A549 (cell line): ENCODE measurements at regions not wholly inside any gene's neighbourhood (a gene's known extent, or its start where the extent isn't known, plus 50 kb on each side); places are given as distances from the start of the nearest gene placed in this dataset.

Experiments used
- ATAC-seq, 2 experiments: fragments of 200-7000 bp in 1 of 2; fragments of >200 bp in 1 of 2; cut with Nextera tagmentation in 1 of 2; cut with Tn5 transposase in 1 of 2; 3 replicates each; pipeline versions ENCODE4 v1.8.0 to v1.9.1; 2018 to 2020; ENCODE audit warnings: mild to moderate bottlenecking in 1 of 2, moderate library complexity in 1 of 2
- CTCF ChIA-PET: fragments of 300-600 bp; sonication (Branson Sonifier 250); formaldehyde crosslinking; extraction: SDS; loops from one replicate; lab custom pipeline; 2021; ENCODE audit warnings: antibody characterized with exemption, inconsistent platforms; lab: Yijun Ruan, JAX
- POLR2A ChIA-PET: fragments of 350-600 bp; formaldehyde crosslinking; extraction: SDS; loops from one replicate; lab custom pipeline; 2021; ENCODE audit warnings: antibody characterized with exemption, inconsistent platforms; lab: Yijun Ruan, JAX
- DNase-seq, 2 experiments: peaks; one replicate each; pipeline versions ENCODE4 v3.0.0 to v3.0.0-alpha.2; 2011 to 2016; ENCODE audit warnings: low read depth in 1 of 2, low spot score in 1 of 2
- FAIRE-seq: peaks from 2 replicates; lab custom pipeline; 2011; peaks lifted over from hg19 to GRCh38; lab: Jason Lieb, UNC
- H3K27ac ChIP-seq, 2 experiments: fragments of >200 bp; sonication (Bioruptor Twin); formaldehyde crosslinking; 3 replicates each; pipeline ENCODE4 v1.5.1; 2016 to 2017
- H3K4me1 ChIP-seq: fragments of >200 bp; sonication (Bioruptor Twin); formaldehyde crosslinking; 3 replicates; pipeline ENCODE4 v1.6.1; 2016
- H3K4me2 ChIP-seq: fragments of >200 bp; sonication (Bioruptor Twin); formaldehyde crosslinking; 3 replicates; pipeline ENCODE4 v1.6.1; 2016
- H3K4me3 ChIP-seq: fragments of >200 bp; sonication (Bioruptor Twin); formaldehyde crosslinking; 3 replicates; pipeline ENCODE4 v1.5.1; 2016
- H3K9me3 ChIP-seq: fragments of >200 bp; sonication (Bioruptor Twin); formaldehyde crosslinking; 3 replicates; pipeline ENCODE4 v1.6.1; 2016
- ATOH8 ChIP-seq: fragments of 250-450 bp; sonication (Bioruptor Pico); IDR thresholded peaks from 2 replicates; pipeline ENCODE4 v1.5.0; 2020; ENCODE audit warnings: low read depth, mild to moderate bottlenecking, moderate library complexity
- CHD4 ChIP-seq: fragments of 200-600 bp; sonication (generic); IDR thresholded peaks from 2 replicates; pipeline ENCODE4 v1.6.1; 2016; ENCODE audit warnings: antibody characterized with exemption, mild to moderate bottlenecking, borderline replicate concordance
- EHF ChIP-seq: fragments of 250-450 bp; sonication (Bioruptor Pico); IDR thresholded peaks from 2 replicates; pipeline ENCODE4 v1.5.0; 2020; ENCODE audit warnings: mild to moderate bottlenecking
- EP300 ChIP-seq, 2 experiments: fragments of >200 bp; sonication (Bioruptor Twin); formaldehyde crosslinking; IDR thresholded peaks; 2 replicates in 1 of 2; 3 replicates in 1 of 2; pipeline ENCODE4 v1.6.1; 2016 to 2017
- HMGXB4 ChIP-seq: fragments of 250-450 bp; sonication (Bioruptor Pico); IDR thresholded peaks from 2 replicates; pipeline ENCODE4 v1.5.0; 2021; ENCODE audit warnings: mild to moderate bottlenecking, moderate library complexity, borderline replicate concordance
- HOXA7 ChIP-seq: fragments of 250-450 bp; sonication (Bioruptor Pico); IDR thresholded peaks from 2 replicates; pipeline ENCODE4 v1.5.0; 2020; ENCODE audit warnings: mild to moderate bottlenecking, moderate library complexity
- MAFK ChIP-seq: fragments of 450-650 bp; IDR thresholded peaks from 2 replicates; pipeline ENCODE4 v1.6.1; 2014; ENCODE audit not compliant: partially characterized antibody
- NFE2L2 ChIP-seq: fragments of 150-350 bp; conservative IDR thresholded peaks from 2 replicates; pipeline ENCODE4 v1.6.1; 2014; ENCODE audit warnings: low read length
- RAD21 ChIP-seq, 2 experiments: fragments of >200 bp in 1 of 2; sonication (Bioruptor Twin) in 1 of 2; formaldehyde crosslinking in 1 of 2; IDR thresholded peaks in 1 of 2; conservative IDR thresholded peaks in 1 of 2; 2 replicates in 1 of 2; 3 replicates in 1 of 2; pipeline ENCODE4 v1.6.1; 2012 to 2018; ENCODE audit warnings: inconsistent platforms in 1 of 2
- RARB ChIP-seq: fragments of 250-450 bp; sonication (Bioruptor Pico); IDR thresholded peaks from 2 replicates; pipeline ENCODE4 v1.8.0; 2021; ENCODE audit warnings: mild to moderate bottlenecking, moderate library complexity
- TP53 ChIP-seq: fragments of 250-450 bp; sonication (Bioruptor Pico); IDR thresholded peaks from 2 replicates; pipeline ENCODE4 v1.5.0; 2021; ENCODE audit warnings: mild to moderate bottlenecking, moderate library complexity
- USF2 ChIP-seq: fragments of 450-650 bp; IDR thresholded peaks from 2 replicates; pipeline ENCODE4 v1.6.1; 2014; ENCODE audit warnings: antibody characterized with exemption
- ZNF302 ChIP-seq: fragments of 250-450 bp; sonication (Bioruptor Pico); IDR thresholded peaks from 2 replicates; pipeline ENCODE4 v1.9.0; 2021; ENCODE audit warnings: inconsistent platforms, mild to moderate bottlenecking, moderate library complexity
- WGBS: methylation state at CpG from one replicate; pipeline ENCODE4 v1.1.6; 2017; ENCODE audit errors: missing lambda C conversion rate; 5-methylcytosine and 5-hydroxymethylcytosine counted together

- TF ChIP-seq HMGXB4 (no peak), CHD4 (no peak), TP53 (no peak), HOXA7 (no peak), USF2 (no peak)
Measured at GRCh38 chr9:80097476-80097875, 525.7 kb downstream of the TLE4 start (continued).

GRCh38 chr9:80094176-80094771, 522.5 kb downstream of the TLE4 start:
- H3K9me3 ChIP-seq, result no peaks in the 10 kb centered on the region
- ATAC-seq, result no peak
- 30% methylated on average over 1 of the region's 1 CpG for WGBS
- H3K4me1 ChIP-seq, result no peaks in the 10 kb centered on the region
- TF ChIP-seq EHF (CRISPR knock-in tag) (no peak), ATOH8 (no peak), ZNF302 (no peak)
- TF ChIP-seq, all 56 proteins: peak for 0
- Histone ChIP-seq H3K4me3 (no peak overlapping the region), H3K27ac (no peak overlapping the region), H3K4me2 (no peak overlapping the region)
- DNase-seq (no peak), FAIRE-seq (no peak)
- POLR2A ChIA-PET, result no interaction called here
- CTCF ChIA-PET, result no interaction called here

- POLR2A ChIA-PET, result no interaction called here
- H3K4me2 ChIP-seq, result no peak overlapping the region
- H3K9me3 ChIP-seq, result no peaks in the 10 kb centered on the region
- H3K4me3 ChIP-seq, result no peak overlapping the region
- ATAC-seq (no peak), DNase-seq (no peak), FAIRE-seq (no peak)
- H3K27ac ChIP-seq, result no peak overlapping the region
- TF ChIP-seq EP300 (IDR thresholded peaks at IDR 0.05) (no peak), ATOH8 (no peak), USF2 (no peak), RAD21 (conservative IDR thresholded peaks at IDR 0.05 in 1 of 2, IDR thresholded peaks at IDR 0.05 in 1 of 2) (no peak)
- H3K4me1 ChIP-seq, result no peaks in the 10 kb centered on the region
- 4% methylated on average over 1 of the region's 1 CpG for WGBS
- CTCF ChIA-PET, result no interaction called here
Measured at GRCh38 chr9:80093695-80094094, 521.9 kb downstream of the TLE4 start.

GRCh38 chr9:80091526-80091925, 519.8 kb downstream of the TLE4 start:
- H3K4me3 ChIP-seq, result no peak overlapping the region

More at GRCh38 chr9:80091526-80091925, 519.8 kb downstream of the TLE4 start:
- no peak for TF ChIP-seq RARB (CRISPR knock-in tag)
- TF ChIP-seq MAFK, result peak; percentile 94
- peak; percentile 91 for TF ChIP-seq NFE2L2
- H3K27ac ChIP-seq, result no peak overlapping the region
- 7% methylated on average over 4 of the region's 4 CpGs for WGBS
- CTCF ChIA-PET, result no interaction called here
- POLR2A ChIA-PET, result no interaction called here
- ATAC-seq (no peak), DNase-seq (no peak), FAIRE-seq (no peak)
- no peak overlapping the region; the same call in 2 of the 3 replicates for H3K4me2 ChIP-seq
- no peaks in the 10 kb centered on the region; the same call in 2 of the 3 replicates for H3K9me3 ChIP-seq
- H3K4me1 ChIP-seq, result no peaks in the 10 kb centered on the region
